Dermis blood vessel endothelial cell (primary cell): ENCODE measurements at regions not wholly inside any gene's neighbourhood (a gene's known extent, or its start where the extent isn't known, plus 50 kb on each side); places are given as distances from the start of the nearest gene placed in this dataset.
"Not testable (repeated sequence)": the region's sequence is repeated elsewhere in the genome, so short reads cannot be mapped to it uniquely, and the experiment has no call there.

Experiments
- DNase-seq: peaks from one replicate; pipeline ENCODE4 v3.0.0; 2010

- not testable (repeated sequence) for DNase-seq
Observed at GRCh38 chr2:139538332-139539020, 758.3 kb upstream of the NXPH2 start.

DNA sequence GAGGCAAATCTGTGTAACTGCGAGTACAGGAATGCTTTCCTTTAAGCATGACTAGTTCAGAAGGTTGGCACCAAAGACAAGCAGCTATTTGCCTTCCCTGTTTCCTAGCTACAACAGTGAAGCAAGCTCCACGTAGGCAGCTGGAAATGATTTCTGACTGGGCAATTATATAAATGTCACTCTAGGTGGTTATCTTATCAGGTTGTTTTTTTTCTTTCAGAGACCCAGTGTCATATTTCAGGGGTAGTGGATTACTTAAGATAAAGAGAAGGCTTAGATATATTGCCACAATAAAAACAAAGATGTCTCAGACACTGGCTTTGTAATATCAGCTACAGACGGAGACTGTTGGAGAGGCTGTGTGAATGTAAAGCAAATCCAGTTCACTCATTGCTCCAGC is 748.9 kb upstream of the NXPH2 start:
- DNase-seq = no peak

DNA sequence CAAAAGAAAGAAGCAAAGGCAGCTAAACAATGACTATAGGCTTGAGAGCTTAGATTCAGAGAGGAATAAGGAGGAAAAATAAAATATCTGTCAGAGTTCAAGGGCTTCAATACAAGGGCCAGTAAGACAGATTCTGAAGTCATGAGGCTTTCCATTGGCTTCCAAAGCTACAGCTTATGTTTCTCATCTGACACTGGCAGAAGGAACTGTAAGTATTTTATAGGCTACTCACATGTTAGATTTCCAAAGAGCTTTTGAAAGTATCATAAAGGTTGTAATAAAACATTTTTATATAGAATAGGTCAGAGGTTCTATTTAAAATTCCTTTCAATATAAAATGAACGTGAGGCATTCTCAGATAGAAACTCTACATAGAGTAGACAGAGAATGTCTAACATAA is 746.6 kb upstream of the NXPH2 start:
- no peak for DNase-seq

DNA sequence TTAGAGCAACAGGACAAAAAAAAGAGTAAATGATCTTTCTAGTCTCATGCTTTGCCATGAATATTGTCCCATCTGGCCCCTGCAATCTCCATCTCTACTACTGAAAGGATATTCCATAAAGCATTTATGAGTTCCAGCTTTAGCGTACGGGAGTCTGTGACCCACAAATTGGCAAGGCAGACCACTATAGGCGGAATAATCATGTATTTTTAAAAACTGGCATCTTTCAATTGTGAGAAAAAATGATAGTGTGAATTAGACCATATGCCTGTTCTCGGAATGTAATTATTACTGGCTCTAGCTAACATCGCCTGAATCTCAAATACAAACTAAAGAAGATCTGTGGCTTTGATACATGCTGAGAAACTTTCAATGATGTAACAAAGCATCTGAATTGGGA is 738.1 kb upstream of the NXPH2 start:
- no peak for DNase-seq

GRCh38 chr2:139514951-139515350 is 734.8 kb upstream of the NXPH2 start:
- DNase-seq = no peak

DNA sequence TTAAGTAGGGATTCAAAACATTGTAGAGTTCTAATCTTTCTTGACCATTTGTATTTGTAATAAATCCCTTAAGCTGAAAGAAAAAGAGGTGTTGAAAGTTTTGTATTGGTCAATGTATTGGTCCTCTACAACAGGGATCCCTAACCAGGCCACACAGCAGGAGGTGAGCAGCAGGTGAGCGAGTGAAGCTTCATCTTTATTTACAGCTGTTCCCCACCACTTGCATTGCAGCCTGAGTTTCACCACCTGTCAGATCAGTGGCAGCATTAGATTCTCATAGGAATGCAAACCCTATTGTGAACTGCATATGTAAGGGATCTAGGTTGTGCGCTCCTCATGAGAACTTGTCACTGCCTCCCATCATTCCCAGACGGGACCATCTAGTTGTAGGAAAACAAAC is 715.7 kb upstream of the NXPH2 start:
- no peak for DNase-seq

DNA sequence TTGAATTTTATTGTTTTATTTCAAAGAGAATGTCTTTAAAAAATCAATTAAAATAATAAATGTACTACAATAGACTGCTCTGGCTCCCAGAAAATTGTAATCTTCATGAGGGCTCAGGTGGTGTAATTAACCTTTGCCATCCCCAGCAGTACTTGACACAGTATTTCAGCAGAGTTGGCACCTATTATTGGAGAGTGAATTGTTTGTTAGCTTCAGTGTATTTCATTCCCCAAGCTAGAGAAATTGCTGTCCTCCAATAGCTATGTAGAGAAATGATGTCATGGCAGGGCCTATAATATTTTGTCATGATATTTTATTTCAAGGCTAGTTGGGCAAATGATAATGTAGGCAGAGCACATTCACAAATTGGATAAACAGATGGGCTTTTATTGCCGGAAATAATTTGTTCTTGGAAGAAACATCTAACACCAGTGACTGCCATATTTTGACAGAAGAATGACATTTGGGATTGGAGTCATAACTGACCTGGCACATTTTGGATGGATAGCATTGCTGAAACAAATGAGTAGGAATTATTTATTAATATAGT is 712.0 kb upstream of the NXPH2 start:
- DNase-seq = no peak

DNA sequence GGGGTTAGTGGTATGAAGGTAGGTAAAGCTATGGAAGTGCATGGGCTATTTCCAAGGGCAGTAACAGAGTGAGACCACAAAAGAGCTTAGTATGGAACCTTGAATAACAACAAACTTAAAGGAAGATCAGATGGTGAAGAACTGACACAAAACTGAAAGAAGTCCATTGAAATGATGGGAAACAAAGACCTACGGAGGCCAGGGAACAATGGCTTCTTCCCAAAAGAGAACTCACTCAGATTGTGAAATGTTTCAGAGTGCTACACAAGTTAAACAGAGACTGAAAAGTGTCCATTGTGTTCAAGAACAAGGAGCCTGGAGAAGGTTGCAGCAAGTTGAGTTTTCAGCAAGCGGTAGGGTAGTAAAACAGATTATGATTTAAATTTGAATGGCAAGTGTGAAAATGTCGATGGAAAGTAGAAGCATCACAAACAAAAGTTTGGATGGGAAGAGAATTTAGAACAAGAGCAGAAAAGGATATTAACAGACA is 700.0 kb upstream of the NXPH2 start:
- no peak for DNase-seq

- no peak for DNase-seq
Observed at GRCh38 chr2:139478165-139478914, 698.1 kb upstream of the NXPH2 start.

DNA sequence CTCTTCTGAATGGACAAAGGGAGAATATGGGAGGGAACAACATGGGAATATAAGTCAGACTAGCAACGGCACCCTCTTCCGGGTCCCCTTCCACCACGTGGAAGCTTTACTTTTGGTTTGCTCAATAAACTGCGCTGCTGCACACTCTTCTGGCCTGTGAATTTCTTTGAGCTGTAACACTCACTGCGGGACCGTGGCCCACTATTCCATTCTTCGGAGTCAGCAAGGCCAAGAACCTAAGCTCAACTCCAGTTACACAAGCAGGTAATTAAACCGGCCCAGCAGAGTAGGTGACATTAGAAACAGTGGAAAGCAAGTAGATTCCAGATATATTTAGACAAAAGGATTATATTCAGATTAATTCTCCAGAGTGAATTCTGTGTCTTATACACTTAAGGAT is 697.4 kb upstream of the NXPH2 start:
- no peak for DNase-seq

- no peak for DNase-seq
Observed at GRCh38 chr2:139469985-139470384, 689.8 kb upstream of the NXPH2 start.

DNA sequence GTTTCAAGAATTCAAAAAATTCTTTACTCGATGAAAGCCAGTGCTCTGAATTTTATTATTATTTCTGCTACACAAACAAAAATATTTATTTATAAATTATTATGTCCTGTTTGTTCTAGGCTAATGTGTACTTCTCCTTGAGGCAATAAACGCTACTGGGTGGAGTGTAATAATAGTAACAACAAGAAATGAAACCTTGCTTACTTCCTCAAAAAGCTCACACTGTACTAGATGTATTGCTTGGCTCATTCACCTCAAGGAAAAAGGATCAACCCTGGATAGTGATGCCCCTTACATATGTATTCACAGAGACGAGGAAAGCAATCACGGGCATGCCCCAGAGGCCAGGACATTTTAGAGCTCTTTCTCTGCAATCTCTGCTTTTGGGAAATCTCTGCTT is 685.6 kb upstream of the NXPH2 start:
- no peak for DNase-seq

DNA sequence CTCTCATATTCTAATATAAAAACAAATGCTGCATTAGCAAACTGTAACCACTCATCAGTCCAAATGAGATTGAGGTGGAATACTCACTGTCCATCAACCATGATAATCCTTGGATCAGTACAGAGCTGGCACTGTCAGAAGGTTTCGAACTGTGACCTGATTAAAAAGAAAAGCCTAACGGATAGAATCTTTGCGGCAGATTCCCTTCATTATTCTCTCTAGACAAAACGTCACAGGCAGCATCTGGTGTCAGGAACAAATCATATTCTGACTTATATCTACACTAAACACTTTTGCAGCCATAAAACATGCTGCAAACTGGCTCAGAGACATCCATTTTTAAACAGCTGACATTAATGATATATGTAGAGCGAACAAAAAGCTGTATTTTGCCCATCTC is 677.7 kb upstream of the NXPH2 start:
- DNase-seq = no peak

- no peak for DNase-seq
Observed at GRCh38 chr2:139454251-139454650, 674.1 kb upstream of the NXPH2 start.

DNA sequence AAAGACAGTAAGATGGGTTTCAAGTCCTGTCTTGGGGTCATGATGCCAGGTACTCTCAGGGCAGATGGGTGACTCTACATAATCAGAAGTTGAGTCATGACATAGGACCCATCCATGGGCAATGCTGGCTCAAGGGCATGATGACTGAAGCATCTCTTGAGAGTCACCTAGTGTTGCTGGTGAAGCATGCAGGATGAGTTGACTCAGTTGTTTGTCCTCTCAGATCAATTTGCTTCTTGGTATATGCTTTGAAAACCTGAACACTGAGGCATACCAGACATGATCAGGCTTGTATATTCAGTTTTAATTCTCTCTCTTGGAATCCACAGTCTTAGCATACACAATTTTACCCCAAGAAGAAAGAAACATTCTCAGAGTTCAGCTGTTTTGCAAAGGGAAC is 658.9 kb upstream of the NXPH2 start:
- no peak for DNase-seq

GRCh38 chr2:139438478-139438877 is 658.3 kb upstream of the NXPH2 start:
- DNase-seq = no peak

GRCh38 chr2:139427164-139427563 is 647.0 kb upstream of the NXPH2 start:
- DNase-seq = no peak

DNA sequence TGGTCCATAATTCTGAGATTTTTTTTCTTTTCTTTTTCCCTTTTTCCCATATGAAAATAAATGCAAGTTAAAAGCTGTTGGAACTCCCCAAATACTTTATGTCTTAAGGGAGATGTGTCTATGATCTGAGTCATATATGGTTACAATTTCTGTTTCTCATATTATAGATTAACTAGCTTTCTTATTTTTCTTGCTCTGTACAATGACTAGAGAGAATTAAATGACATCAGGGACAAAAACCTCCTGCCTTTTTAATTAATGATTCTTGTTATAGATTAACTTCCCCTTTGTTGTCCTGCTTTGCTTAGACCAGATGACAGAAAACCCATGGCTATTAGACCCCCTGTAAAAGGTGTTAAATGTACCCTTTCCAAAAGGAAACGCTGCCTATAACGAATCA is 643.9 kb upstream of the NXPH2 start:
- no peak for DNase-seq

GRCh38 chr2:139411236-139411635 is 631.0 kb upstream of the NXPH2 start:
- no peak for DNase-seq

DNA sequence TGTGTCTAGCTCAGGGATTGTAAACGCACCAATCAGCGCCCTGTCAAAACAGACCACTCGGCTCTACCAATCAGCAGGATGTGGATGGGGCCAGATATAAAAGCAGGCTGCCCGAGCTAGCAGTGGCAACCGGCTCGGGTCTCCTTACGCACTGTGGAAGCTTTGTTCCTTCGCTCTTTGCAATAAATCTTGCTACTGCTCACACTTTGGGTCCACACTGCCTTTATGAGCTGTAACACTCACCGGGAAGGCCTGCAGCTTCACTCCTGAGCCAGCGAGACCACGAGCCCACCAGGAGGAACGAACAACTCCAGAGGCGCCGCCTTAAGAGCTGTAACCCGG is 630.6 kb upstream of the NXPH2 start:
- not testable (repeated sequence) for DNase-seq

GRCh38 chr2:139410147-139410832 is 630.1 kb upstream of the NXPH2 start:
- DNase-seq = not testable (repeated sequence)

- DNase-seq = no peak
Observed at GRCh38 chr2:139409212-139409611, 629.0 kb upstream of the NXPH2 start.

DNA sequence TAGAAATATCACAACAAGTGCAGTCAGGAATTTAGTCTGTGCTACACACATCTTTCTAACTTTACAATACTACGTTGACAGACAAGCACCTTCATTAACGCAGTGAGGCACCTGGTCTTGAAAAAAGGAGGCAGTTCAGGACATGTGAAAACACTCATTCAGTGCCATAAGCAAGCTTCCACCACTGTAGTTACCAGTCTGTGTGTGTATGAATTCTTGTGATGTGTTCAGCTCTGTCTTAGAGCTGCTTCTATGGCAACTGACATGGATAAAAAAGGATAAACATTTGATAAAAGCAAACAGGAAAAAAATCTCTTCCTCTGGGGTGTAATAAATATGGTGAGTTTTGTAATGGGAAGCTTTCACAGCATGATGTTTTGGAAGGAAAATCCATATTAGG is 623.8 kb upstream of the NXPH2 start:
- DNase-seq = no peak

GRCh38 chr2:139394801-139395200 is 614.6 kb upstream of the NXPH2 start:
- no peak for DNase-seq
